SK-N-SH (cell line): ENCODE measurements at regions not wholly inside any gene's neighbourhood (a gene's known extent, or its start where the extent isn't known, plus 50 kb on each side); places are given as distances from the start of the nearest gene placed in this dataset.

ENCODE experiments used
- EP300 ChIP-seq, 2 experiments: IDR thresholded peaks; 2 replicates each; pipeline versions ENCODE4 v1.4.0 to v1.6.1; 2012; ENCODE audit warnings: borderline replicate concordance in 1 of 2, low read depth in 1 of 2, low read length in 1 of 2
- GATA2 ChIP-seq: sonication (generic); formaldehyde crosslinking; IDR thresholded peaks from 2 replicates; pipeline ENCODE4 v1.5.0; 2020; ENCODE audit warnings: mild to moderate bottlenecking, missing genetic modification reagents
- NFIC ChIP-seq: IDR thresholded peaks from 2 replicates; pipeline ENCODE4 v1.4.0; 2012; ENCODE audit warnings: borderline replicate concordance
- NRF1 ChIP-seq: IDR thresholded peaks from 2 replicates; pipeline ENCODE4 v1.6.1; 2012; ENCODE audit warnings: low read depth, mild to moderate bottlenecking, low read length
- RAD21 ChIP-seq: IDR thresholded peaks from 2 replicates; pipeline ENCODE4 v1.6.1; 2012; ENCODE audit warnings: mild to moderate bottlenecking, low read length
- REST ChIP-seq: IDR thresholded peaks from 2 replicates; pipeline ENCODE4 v1.6.1; 2012; ENCODE audit warnings: mild to moderate bottlenecking, low read depth, low read length, moderate library complexity
- RXRA ChIP-seq: IDR thresholded peaks from 2 replicates; pipeline ENCODE4 v1.4.0; 2012; ENCODE audit warnings: low read depth, mild to moderate bottlenecking, borderline replicate concordance
- TAF1 ChIP-seq: IDR thresholded peaks from 2 replicates; pipeline ENCODE4 v1.6.1; 2012; ENCODE audit warnings: low read depth, mild to moderate bottlenecking, low read length, moderate library complexity, borderline replicate concordance
- USF2 ChIP-seq: fragments of 150-350 bp; IDR thresholded peaks from 2 replicates; pipeline ENCODE4 v1.6.1; 2017; ENCODE audit warnings: antibody characterized with exemption, low read length, low read depth, borderline replicate concordance
- TF ChIP-seq, protein P1 (sequence below): fragments of 200-600 bp; sonication (generic); IDR thresholded peaks from 2 replicates; pipeline ENCODE4 v1.6.1; 2017; ENCODE audit warnings: antibody characterized with exemption, mild to moderate bottlenecking, moderate library complexity
- TF ChIP-seq, protein P2 (sequence below): IDR thresholded peaks from 2 replicates; pipeline ENCODE4 v1.4.0; 2012; ENCODE audit warnings: low read depth, borderline replicate concordance

DNA sequence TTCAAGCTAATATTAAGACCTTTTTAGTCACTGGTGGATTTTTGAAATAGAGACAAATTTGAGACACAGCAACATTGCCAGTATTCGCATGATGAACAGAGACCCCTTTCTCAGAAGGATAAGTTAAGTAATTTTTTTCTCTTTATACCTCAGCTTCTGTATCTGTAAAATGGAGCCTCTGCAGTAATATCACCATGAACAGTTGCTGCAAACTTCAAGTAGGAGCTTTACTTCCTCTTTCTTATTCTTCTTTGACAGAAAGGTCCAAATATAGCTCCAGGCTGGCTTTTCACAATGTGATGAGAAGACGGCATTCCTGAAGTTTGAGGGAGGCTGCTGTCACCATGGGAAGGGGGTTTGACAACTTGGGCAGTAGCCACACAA, 158.7 kb downstream of the TDRD15 start:
- TF ChIP-seq, protein P1, sequence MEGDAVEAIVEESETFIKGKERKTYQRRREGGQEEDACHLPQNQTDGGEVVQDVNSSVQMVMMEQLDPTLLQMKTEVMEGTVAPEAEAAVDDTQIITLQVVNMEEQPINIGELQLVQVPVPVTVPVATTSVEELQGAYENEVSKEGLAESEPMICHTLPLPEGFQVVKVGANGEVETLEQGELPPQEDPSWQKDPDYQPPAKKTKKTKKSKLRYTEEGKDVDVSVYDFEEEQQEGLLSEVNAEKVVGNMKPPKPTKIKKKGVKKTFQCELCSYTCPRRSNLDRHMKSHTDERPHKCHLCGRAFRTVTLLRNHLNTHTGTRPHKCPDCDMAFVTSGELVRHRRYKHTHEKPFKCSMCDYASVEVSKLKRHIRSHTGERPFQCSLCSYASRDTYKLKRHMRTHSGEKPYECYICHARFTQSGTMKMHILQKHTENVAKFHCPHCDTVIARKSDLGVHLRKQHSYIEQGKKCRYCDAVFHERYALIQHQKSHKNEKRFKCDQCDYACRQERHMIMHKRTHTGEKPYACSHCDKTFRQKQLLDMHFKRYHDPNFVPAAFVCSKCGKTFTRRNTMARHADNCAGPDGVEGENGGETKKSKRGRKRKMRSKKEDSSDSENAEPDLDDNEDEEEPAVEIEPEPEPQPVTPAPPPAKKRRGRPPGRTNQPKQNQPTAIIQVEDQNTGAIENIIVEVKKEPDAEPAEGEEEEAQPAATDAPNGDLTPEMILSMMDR: no peak
- TF ChIP-seq RXRA (no peak), RAD21 (no peak), TAF1 (no peak), EP300 (IDR thresholded peaks at IDR 0.05; ENCODE audit: borderline replicate concordance in 1 of 2, low read depth in 1 of 2, low read length in 1 of 2) (no peak), USF2 (no peak), NRF1 (no peak), REST (no peak), NFIC (no peak), GATA2 (CRISPR knock-in tag) (no peak)
- TF ChIP-seq, protein P2, sequence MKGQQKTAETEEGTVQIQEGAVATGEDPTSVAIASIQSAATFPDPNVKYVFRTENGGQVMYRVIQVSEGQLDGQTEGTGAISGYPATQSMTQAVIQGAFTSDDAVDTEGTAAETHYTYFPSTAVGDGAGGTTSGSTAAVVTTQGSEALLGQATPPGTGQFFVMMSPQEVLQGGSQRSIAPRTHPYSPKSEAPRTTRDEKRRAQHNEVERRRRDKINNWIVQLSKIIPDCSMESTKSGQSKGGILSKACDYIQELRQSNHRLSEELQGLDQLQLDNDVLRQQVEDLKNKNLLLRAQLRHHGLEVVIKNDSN: no peak
